OCI-LY3 (cell line): ENCODE measurements at regions not wholly inside any gene's neighbourhood (a gene's known extent, or its start where the extent isn't known, plus 50 kb on each side); places are given as distances from the start of the nearest gene placed in this dataset.

ENCODE experiments used
- H2AFZ ChIP-seq: fragments of 200-600, 300-600 bp; shearing (Covaris generic); 2 replicates; pipeline ENCODE4 v1.6.0; 2014; ENCODE audit warnings: antibody characterized with exemption, low read depth, low read length
- H3K27ac ChIP-seq: fragments of 200-600, 300-600 bp; sonication (generic); 2 replicates; pipeline ENCODE4 v1.5.1; 2014; ENCODE audit warnings: mild to moderate bottlenecking, low read length, moderate library complexity, mixed read lengths
- H3K27me3 ChIP-seq: fragments of 200-600, 300-600 bp; sonication (generic); 2 replicates; pipeline ENCODE4 v1.6.1; 2014; ENCODE audit warnings: low read depth, low read length, mixed read lengths
- H3K36me3 ChIP-seq: fragments of 200-600, 300-600 bp; sonication (generic); replicated peaks from 2 replicates; pipeline ENCODE3; 2014; ENCODE audit warnings: low read depth, low read length, mixed read lengths
- H3K4me1 ChIP-seq: fragments of 300-600, 200-600 bp; sonication (generic); 2 replicates; pipeline ENCODE4 v1.6.1; 2014; ENCODE audit warnings: low read length, mixed read lengths
- H3K4me2 ChIP-seq: fragments of 200-600, 300-600 bp; sonication (generic); 2 replicates; pipeline ENCODE4 v1.6.1; 2014; ENCODE audit warnings: low read length, mixed read lengths
- H3K4me3 ChIP-seq: fragments of 300-600, 200-600 bp; sonication (generic); 2 replicates; pipeline ENCODE4 v1.5.1; 2014; ENCODE audit warnings: antibody characterized with exemption, mild to moderate bottlenecking, low read length, moderate library complexity
- H3K79me2 ChIP-seq: fragments of 300-600, 200-600 bp; shearing (Covaris generic); 2 replicates; pipeline ENCODE4 v1.6.1; 2014; ENCODE audit warnings: mild to moderate bottlenecking, low read length, mixed read lengths
- H3K9ac ChIP-seq: fragments of 300-600, 200-600 bp; shearing (Covaris generic); 2 replicates; pipeline ENCODE4 v1.6.0; 2014; ENCODE audit warnings: mild to moderate bottlenecking, low read length, moderate library complexity
- H3K9me3 ChIP-seq: fragments of 200-600, 300-600 bp; shearing (Covaris generic); 2 replicates; pipeline ENCODE4 v1.6.1; 2014; ENCODE audit warnings: low read length, mixed read lengths; ENCODE audit not compliant: insufficient read depth
- H4K20me1 ChIP-seq: fragments of 200-600, 300-600 bp; sonication (generic); 2 replicates; pipeline ENCODE4 v1.6.1; 2016; ENCODE audit warnings: low read length, mixed read lengths; ENCODE audit not compliant: insufficient read depth
- EZH2phosphoT487 ChIP-seq: fragments of 200-600 bp; shearing (Covaris generic); IDR thresholded peaks from 2 replicates; pipeline ENCODE4 v1.6.1; 2018; ENCODE audit warnings: antibody characterized with exemption, mixed run types, low read depth
- TF ChIP-seq, protein P1 (sequence below): fragments of 200-600, 300-600 bp; sonication (generic); IDR thresholded peaks from 2 replicates; pipeline ENCODE4 v1.5.1; 2014; ENCODE audit warnings: antibody characterized with exemption, low read length, low read depth

DNA sequence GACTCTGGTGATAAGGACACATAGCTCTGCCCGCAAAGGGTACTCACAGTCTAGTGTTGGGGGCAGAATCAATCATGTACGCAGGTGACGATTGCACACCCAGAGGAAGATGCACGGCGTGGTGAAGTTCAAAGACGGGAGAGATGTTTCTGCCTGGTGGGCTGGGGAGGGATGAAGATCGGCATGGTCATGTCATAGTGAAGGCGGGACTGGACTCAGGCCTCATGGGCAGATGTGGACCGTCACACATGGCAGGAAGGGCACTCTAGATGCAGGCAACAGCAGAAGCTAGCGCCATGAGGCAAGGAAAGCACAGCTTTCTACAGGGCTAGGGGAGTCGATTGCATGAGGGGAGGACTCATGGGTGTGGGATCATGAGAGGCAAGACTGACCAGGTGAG lies 240.6 kb downstream of the OPA1 start:
- Histone ChIP-seq H2AFZ (no peak overlapping the region), H3K9ac (no peak overlapping the region), H3K4me1 (peaks cover 58% of the 10 kb centered on the region), H3K36me3 (no peaks in the 10 kb centered on the region), H4K20me1 (no peaks in the 10 kb centered on the region), H3K27ac (no peak overlapping the region), H3K4me2 (no peak overlapping the region), H3K79me2 (no peaks in the 10 kb centered on the region), H3K9me3 (no peaks in the 10 kb centered on the region), H3K4me3 (no peak overlapping the region), H3K27me3 (no peaks in the 10 kb centered on the region)
- TF ChIP-seq, protein P1, sequence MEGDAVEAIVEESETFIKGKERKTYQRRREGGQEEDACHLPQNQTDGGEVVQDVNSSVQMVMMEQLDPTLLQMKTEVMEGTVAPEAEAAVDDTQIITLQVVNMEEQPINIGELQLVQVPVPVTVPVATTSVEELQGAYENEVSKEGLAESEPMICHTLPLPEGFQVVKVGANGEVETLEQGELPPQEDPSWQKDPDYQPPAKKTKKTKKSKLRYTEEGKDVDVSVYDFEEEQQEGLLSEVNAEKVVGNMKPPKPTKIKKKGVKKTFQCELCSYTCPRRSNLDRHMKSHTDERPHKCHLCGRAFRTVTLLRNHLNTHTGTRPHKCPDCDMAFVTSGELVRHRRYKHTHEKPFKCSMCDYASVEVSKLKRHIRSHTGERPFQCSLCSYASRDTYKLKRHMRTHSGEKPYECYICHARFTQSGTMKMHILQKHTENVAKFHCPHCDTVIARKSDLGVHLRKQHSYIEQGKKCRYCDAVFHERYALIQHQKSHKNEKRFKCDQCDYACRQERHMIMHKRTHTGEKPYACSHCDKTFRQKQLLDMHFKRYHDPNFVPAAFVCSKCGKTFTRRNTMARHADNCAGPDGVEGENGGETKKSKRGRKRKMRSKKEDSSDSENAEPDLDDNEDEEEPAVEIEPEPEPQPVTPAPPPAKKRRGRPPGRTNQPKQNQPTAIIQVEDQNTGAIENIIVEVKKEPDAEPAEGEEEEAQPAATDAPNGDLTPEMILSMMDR, result no peak
- TF ChIP-seq EZH2phosphoT487, result no peak

DNA sequence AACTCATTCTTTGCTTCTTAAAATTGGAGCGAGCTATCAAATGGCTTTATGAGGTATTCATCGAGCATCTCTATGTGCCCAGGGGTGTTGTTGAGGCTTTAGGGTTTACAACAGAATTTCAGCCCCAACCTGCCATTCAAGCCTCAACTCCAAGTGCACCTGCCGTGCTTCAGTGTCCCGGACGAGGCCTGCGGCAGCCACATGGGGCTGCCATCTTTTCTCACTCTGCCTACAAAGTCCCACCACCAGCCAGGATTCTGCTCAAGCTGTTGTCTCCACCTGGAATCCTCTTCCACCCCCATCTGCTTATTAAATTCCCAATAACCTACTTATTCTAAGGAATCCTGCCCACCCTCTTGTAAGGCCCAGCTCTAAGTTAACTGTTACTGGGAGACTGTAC lies 242.4 kb downstream of the OPA1 start:
- no peaks in the 10 kb centered on the region for H3K27me3 ChIP-seq
- no peak overlapping the region for H3K27ac ChIP-seq
- H3K79me2 ChIP-seq, result no peaks in the 10 kb centered on the region
- no peak for TF ChIP-seq EZH2phosphoT487
- TF ChIP-seq, protein P1, result no peak
- no peaks in the 10 kb centered on the region for H4K20me1 ChIP-seq
- H3K4me2 ChIP-seq, result peak overlapping the region; percentile 63; the same call in 1 of the 2 replicates
- H2AFZ ChIP-seq, result no peak overlapping the region
- H3K4me1 ChIP-seq, result peaks cover 58% of the 10 kb centered on the region
- H3K4me3 ChIP-seq, result no peak overlapping the region
- no peak overlapping the region for H3K9ac ChIP-seq
- H3K36me3 ChIP-seq, result no peaks in the 10 kb centered on the region
- H3K9me3 ChIP-seq, result no peaks in the 10 kb centered on the region

GRCh38 chr3:193836511-193836910 lies 243.5 kb downstream of the OPA1 start:
- no peak overlapping the region for H2AFZ ChIP-seq
- H4K20me1 ChIP-seq, result no peaks in the 10 kb centered on the region
- H3K4me2 ChIP-seq, result no peak overlapping the region
- peaks cover 54% of the 10 kb centered on the region for H3K4me1 ChIP-seq
- no peaks in the 10 kb centered on the region for H3K79me2 ChIP-seq
- H3K4me3 ChIP-seq, result no peak overlapping the region
- no peaks in the 10 kb centered on the region for H3K9me3 ChIP-seq
- TF ChIP-seq EZH2phosphoT487, result no peak
- TF ChIP-seq, protein P1, result no peak
- no peak overlapping the region for H3K27ac ChIP-seq
- H3K9ac ChIP-seq, result no peak overlapping the region
- H3K36me3 ChIP-seq, result no peaks in the 10 kb centered on the region
- no peaks in the 10 kb centered on the region for H3K27me3 ChIP-seq

- Histone ChIP-seq H4K20me1 (no peaks in the 10 kb centered on the region), H2AFZ (no peak overlapping the region), H3K27ac (no peak overlapping the region), H3K9me3 (no peaks in the 10 kb centered on the region), H3K4me2 (no peak overlapping the region), H3K9ac (no peak overlapping the region), H3K4me3 (no peak overlapping the region), H3K36me3 (no peaks in the 10 kb centered on the region), H3K79me2 (no peaks in the 10 kb centered on the region), H3K27me3 (no peaks in the 10 kb centered on the region), H3K4me1 (peaks cover 54% of the 10 kb centered on the region)
- no peak for TF ChIP-seq EZH2phosphoT487
- TF ChIP-seq, protein P1, result no peak
These were observed 243.9 kb downstream of the OPA1 start for GRCh38 chr3:193836918-193837317.
